UCSD-AML1 (cell line): ENCODE measurements at regions not wholly inside any gene's neighbourhood (a gene's known extent, or its start where the extent isn't known, plus 50 kb on each side); places are given as distances from the start of the nearest gene placed in this dataset.

ENCODE experiments used
- DNase-seq: peaks from one replicate; lab custom pipeline; 2025; ENCODE audit not compliant: unreplicated experiment; lab: John Stamatoyannopoulos, UW

GRCh38 chr10:90975096-90975495, 54.2 kb upstream of the ANKRD1 start:
- no peak for DNase-seq

- no peak for DNase-seq
Observed at GRCh38 chr10:90977162-90977854, 56.4 kb upstream of the ANKRD1 start.

GRCh38 chr10:90977855-90978486, 57.1 kb upstream of the ANKRD1 start:
- no peak for DNase-seq

- DNase-seq, result no peak
Observed at GRCh38 chr10:90982406-90983008, 61.6 kb upstream of the ANKRD1 start.

- DNase-seq, result no peak
Observed at GRCh38 chr10:90983914-90984549, 63.1 kb upstream of the ANKRD1 start.

GRCh38 chr10:90984898-90985297, 64.0 kb upstream of the ANKRD1 start:
- no peak for DNase-seq

- DNase-seq, result no peak
Observed at GRCh38 chr10:90985321-90985933, 64.5 kb upstream of the ANKRD1 start.

- no peak for DNase-seq
Observed at GRCh38 chr10:90986136-90986760, 65.4 kb upstream of the ANKRD1 start.

GRCh38 chr10:90986870-90987269, 66.0 kb upstream of the ANKRD1 start:
- DNase-seq, result no peak

GRCh38 chr10:90987383-90987782, 66.5 kb upstream of the ANKRD1 start:
- DNase-seq, result no peak

GRCh38 chr10:90988024-90988423, 67.1 kb upstream of the ANKRD1 start:
- DNase-seq, result no peak

GRCh38 chr10:90988802-90989201, 67.9 kb upstream of the ANKRD1 start:
- DNase-seq, result no peak

GRCh38 chr10:90989378-90989777, 68.5 kb upstream of the ANKRD1 start:
- DNase-seq, result no peak

GRCh38 chr10:90992462-90992861, 71.6 kb upstream of the ANKRD1 start:
- no peak for DNase-seq

- no peak for DNase-seq
Observed at GRCh38 chr10:90993340-90993739, 72.5 kb upstream of the ANKRD1 start.

GRCh38 chr10:90997670-90998069, 76.8 kb upstream of the ANKRD1 start:
- DNase-seq, result no peak

- DNase-seq, result no peak
Observed at GRCh38 chr10:90998733-90999511, 78.0 kb upstream of the ANKRD1 start.

- DNase-seq, result no peak
Observed at GRCh38 chr10:90999512-91000172, 78.8 kb upstream of the ANKRD1 start.

- DNase-seq, result no peak
Observed at GRCh38 chr10:91000470-91000869, 79.6 kb upstream of the ANKRD1 start.

- DNase-seq, result no peak
Observed at GRCh38 chr10:91000985-91001384, 80.1 kb upstream of the ANKRD1 start.
